Superior temporal gyrus (tissue), 1 donor: ENCODE measurements at regions not wholly inside any gene's neighbourhood (a gene's known extent, or its start where the extent isn't known, plus 50 kb on each side); places are given as distances from the start of the nearest gene placed in this dataset.
A peak's percentile ranks its signal among the peaks of the same experiment; 100 is the strongest.
"Not testable (repeated sequence)": the region's sequence is repeated elsewhere in the genome, so short reads cannot be mapped to it uniquely, and the experiment has no call there.

Experiments used
- DNase-seq: peaks from one replicate; pipeline ENCODE4 v3.0.0-alpha.2; 2016; ENCODE audit errors: extremely low spot score

- no peak for DNase-seq
Observed at GRCh38 chr12:13440844-13441243, 244.3 kb downstream of the EMP1 start.

GRCh38 chr12:13437541-13437940 lies 241.0 kb downstream of the EMP1 start:
- no peak for DNase-seq

GRCh38 chr12:13436696-13437391 lies 240.3 kb downstream of the EMP1 start:
- no peak for DNase-seq

GRCh38 chr12:13436182-13436581 lies 239.7 kb downstream of the EMP1 start:
- DNase-seq, result no peak

- DNase-seq, result no peak
Observed at GRCh38 chr12:13435235-13435933, 238.9 kb downstream of the EMP1 start.

GRCh38 chr12:13433768-13434167 lies 237.2 kb downstream of the EMP1 start:
- DNase-seq, result no peak

- no peak for DNase-seq
Observed at GRCh38 chr12:13431041-13431440, 234.5 kb downstream of the EMP1 start.

GRCh38 chr12:13428538-13429265 lies 232.2 kb downstream of the EMP1 start:
- DNase-seq, result peak; percentile 38

GRCh38 chr12:13425766-13426165 lies 229.2 kb downstream of the EMP1 start:
- no peak for DNase-seq

- no peak for DNase-seq
Observed at GRCh38 chr12:13422291-13422690, 225.8 kb downstream of the EMP1 start.

GRCh38 chr12:13417516-13417915 lies 221.0 kb downstream of the EMP1 start:
- no peak for DNase-seq

- no peak for DNase-seq
Observed at GRCh38 chr12:13411287-13411686, 214.8 kb downstream of the EMP1 start.

- no peak for DNase-seq
Observed at GRCh38 chr12:13405961-13406703, 209.6 kb downstream of the EMP1 start.

GRCh38 chr12:13404631-13405473 lies 208.3 kb downstream of the EMP1 start:
- DNase-seq, result no peak

- no peak for DNase-seq
Observed at GRCh38 chr12:13404111-13404628, 207.6 kb downstream of the EMP1 start.

- not testable (repeated sequence) for DNase-seq
Observed at GRCh38 chr12:13391375-13391774, 194.8 kb downstream of the EMP1 start.

GRCh38 chr12:13390918-13391317 lies 194.4 kb downstream of the EMP1 start:
- DNase-seq, result no peak

- peak; percentile 88 for DNase-seq
Observed at GRCh38 chr12:13390381-13390861, 193.9 kb downstream of the EMP1 start.

GRCh38 chr12:13387101-13387500 lies 190.6 kb downstream of the EMP1 start:
- DNase-seq, result no peak

GRCh38 chr12:13386323-13387039 lies 190.0 kb downstream of the EMP1 start:
- DNase-seq, result no peak
